ENCODE measurements at regions not wholly inside any gene's neighbourhood (a gene's known extent, or its start where the extent isn't known, plus 50 kb on each side); places are given as distances from the start of the nearest gene placed in this dataset.
"Not testable (repeated sequence)": the region's sequence is repeated elsewhere in the genome, so short reads cannot be mapped to it uniquely, and the experiment has no call there.

- no peak for DNase-seq
Observed at GRCh38 chr4:106588891-106589290, 220.3 kb upstream of the GIMD1 start.

DNA sequence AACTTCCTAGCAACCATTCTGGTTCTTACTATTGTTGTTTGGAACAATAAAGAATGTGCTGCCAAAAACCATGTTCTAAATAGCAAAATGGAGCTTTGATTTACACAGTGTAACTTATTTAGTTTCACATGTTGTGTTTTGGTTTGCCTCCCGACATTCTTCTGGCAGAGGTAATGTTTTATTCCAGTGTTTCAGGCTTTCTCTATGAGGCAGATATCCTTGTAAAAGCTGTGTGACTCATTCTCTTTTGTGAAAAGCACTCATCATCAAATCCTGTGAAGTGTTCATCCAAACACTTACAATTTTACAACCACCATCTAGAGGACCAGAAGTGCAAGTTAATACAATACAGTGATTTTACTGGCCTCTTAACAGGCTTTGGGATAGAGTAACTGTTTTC is 219.0 kb upstream of the GIMD1 start:
- DNase-seq: peak; percentile 19

GRCh38 chr4:106585915-106586349 is 217.4 kb upstream of the GIMD1 start:
- no peak for DNase-seq

GRCh38 chr4:106584337-106584989 is 215.9 kb upstream of the GIMD1 start:
- DNase-seq: no peak

GRCh38 chr4:106583567-106583966 is 215.0 kb upstream of the GIMD1 start:
- DNase-seq: no peak

DNA sequence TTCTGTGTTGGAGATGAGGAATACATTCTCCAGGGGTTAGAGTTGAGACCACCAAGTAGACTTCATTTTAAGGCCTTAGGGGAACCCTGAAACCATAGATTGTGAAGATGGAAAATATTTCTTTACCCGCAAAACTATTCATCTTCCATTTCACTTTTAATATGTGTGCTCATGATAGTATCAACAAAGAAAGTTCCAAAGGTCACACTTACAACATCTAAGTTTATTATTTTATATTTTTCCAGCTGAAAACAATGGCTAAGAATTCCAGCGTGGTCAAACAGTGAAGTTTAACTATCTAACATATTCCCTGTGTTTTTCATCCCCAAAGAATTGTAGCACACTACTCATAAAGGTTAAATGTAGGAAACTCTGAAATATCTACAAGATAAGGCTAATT is 214.5 kb upstream of the GIMD1 start:
- no peak for DNase-seq

- no peak for DNase-seq
Observed at GRCh38 chr4:106582103-106582502, 213.5 kb upstream of the GIMD1 start.

DNA sequence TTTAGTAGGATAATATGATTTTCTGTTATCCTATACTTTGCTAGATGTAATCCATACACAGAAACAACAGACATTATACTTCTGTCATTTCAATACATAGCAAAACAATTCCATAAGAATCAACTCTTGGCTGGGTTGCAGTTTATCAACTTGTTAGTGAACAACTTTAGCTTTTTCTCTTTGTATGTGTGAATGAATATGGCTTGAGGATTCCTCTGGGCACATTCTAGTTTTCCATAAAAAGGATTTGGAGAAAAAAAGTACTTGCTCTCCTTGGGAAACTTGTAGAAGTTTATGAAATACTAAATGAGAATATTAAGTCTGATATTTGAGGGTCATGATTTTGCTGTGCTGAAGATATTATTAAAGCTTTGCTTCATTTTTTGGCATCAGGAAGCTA is 210.7 kb upstream of the GIMD1 start:
- DNase-seq: no peak

DNA sequence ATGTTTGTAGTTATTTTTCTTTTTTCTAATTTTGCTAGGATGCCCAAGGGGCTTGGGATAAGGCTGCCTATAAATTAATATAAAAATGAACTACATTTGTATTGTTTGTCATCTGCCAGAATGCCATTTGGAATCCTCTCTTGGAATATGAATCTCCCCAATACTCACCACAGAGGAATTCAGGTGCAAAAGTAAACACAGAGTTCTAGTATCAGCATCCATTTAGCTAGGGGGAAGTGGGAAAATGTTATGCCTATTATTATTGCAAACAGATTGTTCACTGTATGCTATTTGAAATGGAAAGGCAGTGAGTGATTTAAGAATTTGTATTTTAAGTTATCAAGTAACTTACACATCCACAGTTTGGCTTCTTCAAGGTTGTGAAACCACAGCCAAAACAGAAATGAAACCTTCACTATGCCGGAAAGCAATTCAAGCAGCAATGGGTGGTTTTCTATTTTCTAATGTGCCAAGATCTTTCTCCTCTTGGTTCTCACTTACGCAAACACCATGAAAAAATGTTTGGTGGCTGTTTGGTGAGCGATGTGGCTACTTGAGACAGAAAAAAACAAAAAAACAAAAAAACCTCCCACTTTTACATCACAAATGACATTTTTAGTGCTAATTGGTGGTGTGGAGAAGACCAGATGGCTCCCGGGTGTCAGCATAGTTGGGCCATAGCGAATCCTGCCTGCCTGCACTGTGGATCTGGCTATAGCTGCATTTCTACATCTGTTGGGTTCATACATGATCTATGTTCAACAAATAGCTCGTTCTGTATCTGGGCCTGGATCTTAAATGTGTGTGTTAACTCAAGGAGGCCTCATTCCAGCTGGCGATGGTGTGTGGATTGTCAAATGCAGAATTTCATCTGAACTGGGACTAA is 200.8 kb upstream of the GIMD1 start:
- DNase-seq: no peak

DNA sequence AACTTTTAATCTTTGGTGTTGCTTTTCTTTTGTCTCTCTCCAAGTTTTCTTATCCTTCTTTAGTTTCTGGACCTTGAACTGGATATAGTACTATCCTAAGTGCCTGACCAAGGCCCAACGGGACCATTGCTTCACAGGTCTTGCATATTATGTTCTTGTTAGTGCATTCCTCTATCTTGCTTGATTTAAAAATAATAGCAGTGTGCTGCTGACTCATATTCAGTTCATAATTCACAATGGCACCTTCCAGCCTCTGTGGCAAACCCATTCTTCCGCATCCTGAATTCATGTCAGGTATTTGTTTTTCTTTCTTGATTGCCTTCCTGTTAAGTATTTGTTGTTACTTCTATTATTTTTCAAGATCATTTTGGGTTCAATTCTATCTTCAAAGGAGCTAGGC is 197.1 kb upstream of the GIMD1 start:
- no peak for DNase-seq

- DNase-seq: not testable (repeated sequence)
Observed at GRCh38 chr4:106563637-106564036, 195.1 kb upstream of the GIMD1 start.

GRCh38 chr4:106551724-106552123 is 183.1 kb upstream of the GIMD1 start:
- no peak for DNase-seq

DNA sequence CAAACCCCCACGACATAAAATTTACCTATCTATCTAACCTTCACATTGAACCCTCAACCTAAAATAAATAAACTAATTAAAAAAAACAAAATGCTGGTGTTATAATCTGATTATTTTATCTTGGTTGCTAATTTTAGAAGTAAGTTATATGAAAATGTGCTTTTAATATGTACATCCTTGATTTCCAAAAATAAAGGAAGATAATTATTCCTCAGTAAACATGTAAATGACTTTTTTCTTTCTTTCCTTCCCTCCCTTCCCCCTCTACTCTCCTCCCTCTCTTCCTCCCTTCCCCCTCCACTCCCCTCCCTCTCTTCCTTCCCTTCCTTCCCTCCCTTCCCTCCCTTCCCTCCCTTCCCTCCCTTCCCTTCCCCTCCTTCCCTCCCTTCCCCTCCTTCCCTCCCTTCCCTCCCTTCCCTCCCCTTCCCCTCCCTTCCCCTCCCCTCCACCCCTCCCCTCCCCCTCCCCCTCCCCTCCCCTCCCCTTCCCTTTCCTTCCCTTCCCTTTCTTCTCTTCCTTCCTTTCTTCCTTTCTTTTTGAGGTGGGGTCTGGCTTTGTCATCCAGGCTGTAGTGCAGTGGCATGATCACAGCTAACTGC is 180.0 kb upstream of the GIMD1 start:
- no peak for DNase-seq

GRCh38 chr4:106546370-106546769 is 177.8 kb upstream of the GIMD1 start:
- DNase-seq: no peak

- not testable (repeated sequence) for DNase-seq
Observed at GRCh38 chr4:106542609-106543008, 174.0 kb upstream of the GIMD1 start.

- no peak for DNase-seq
Observed at GRCh38 chr4:106541253-106541652, 172.7 kb upstream of the GIMD1 start.

DNA sequence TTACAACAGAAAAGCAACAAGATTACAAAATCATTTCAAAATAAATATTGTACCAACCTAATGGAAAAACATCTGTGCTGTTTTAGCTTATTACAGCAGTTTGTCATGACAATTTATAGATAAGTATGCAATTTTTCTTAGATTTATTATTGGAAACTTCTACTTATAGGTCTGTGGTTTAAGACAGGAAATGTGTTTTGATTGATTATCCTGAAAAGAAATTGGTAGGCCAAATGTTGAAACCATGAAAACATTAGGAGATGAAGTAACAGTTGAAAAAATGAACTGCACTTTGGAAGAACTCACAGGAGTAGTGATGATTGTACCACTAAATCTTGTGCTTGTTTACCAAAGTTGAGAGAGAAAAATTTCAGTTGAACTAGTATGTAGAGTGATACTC is 162.2 kb upstream of the GIMD1 start:
- no peak for DNase-seq

- DNase-seq: no peak
Observed at GRCh38 chr4:106530024-106530361, 161.4 kb upstream of the GIMD1 start.

- DNase-seq: no peak
Observed at GRCh38 chr4:106529348-106530023, 160.9 kb upstream of the GIMD1 start.

- no peak for DNase-seq
Observed at GRCh38 chr4:106527316-106527715, 158.7 kb upstream of the GIMD1 start.

DNA sequence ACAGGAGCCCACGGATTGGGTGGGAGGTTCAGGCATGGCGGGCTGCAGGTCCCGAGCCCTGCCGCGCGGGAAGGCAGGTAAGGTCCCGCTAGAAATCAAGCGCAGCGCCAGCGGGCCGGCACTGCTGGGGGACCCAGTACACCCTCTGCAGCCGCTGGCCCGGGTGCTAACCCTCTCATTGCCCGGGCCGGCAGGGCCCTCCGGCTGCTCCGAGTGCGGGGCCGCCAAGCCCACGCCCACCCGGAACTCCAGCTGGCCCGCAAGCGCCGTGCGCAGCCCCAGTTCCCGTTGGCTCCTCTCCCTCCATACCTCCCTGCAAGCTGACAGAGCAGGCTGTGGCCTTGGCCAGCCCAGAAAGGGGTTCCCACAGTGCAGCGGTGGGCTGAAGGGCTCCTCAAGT is 156.8 kb upstream of the GIMD1 start:
- DNase-seq: peak; percentile 23

DNA sequence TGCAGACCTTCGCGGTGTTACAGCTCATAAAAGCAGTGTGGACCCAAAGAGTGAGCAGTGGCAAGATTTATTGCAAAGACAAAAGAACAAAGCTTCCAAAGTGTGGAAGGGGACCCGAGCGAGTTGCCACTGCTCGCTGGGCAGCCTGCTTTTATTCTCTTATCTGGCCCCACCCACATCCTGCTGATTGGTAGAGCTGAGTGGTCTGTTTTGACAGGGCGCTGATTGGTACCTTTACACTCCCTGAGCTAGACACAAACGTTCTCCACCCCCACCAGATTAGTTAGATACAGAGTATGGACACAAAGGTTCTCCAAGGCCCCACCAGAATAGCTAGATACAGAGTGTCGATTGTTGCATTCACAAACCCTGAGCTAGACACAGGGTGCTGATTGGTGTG is 156.2 kb upstream of the GIMD1 start:
- not testable (repeated sequence) for DNase-seq

DNA sequence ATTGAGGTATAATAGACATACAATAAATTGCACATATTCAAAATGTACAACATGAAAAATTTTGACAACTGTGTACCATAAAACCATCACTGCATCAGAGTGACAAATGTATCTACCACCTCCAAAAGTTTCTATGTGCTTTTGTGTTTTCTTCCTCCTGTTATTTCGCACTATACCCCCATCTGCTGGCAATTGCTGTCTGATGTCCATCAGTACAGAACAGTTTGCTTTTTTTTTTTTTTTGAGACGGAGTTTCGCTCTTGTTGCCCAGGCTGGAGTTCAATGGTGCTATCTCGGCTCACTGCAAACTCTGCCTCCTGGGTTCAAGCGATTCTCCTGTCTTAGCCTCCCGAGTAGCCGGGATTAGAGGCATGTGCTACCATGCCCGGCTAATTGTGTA is 154.3 kb upstream of the GIMD1 start:
- no peak for DNase-seq

DNA sequence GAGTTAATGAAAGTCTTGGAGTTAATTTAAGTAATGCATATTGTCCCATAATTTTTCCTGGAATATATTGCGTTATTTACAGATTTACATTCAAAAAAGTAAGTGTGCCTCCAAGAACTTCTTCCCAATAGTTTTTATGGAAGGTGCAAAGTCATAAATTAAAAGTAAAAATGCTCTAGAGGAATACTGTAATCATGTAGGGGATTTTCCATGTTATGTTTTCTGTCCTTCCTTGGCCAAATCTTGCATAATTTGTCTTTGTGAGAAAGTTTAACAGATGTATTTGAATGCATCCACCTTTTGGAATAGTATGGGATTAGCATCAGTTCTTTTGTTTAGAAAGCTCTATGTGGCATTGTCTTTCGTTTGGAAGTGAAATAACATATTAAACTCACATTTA is 144.1 kb upstream of the GIMD1 start:
- no peak for DNase-seq

Data from NCI-H1105 treated with DMSO at 0.1 percent for 48 hours (cell line).